IPS-NIHi11 (cell line): ENCODE measurements at regions not wholly inside any gene's neighbourhood (a gene's known extent, or its start where the extent isn't known, plus 50 kb on each side); places are given as distances from the start of the nearest gene placed in this dataset.
A peak's percentile ranks its signal among the peaks of the same experiment; 100 is the strongest.

Source experiments
- DNase-seq: peaks from one replicate; pipeline ENCODE4 v3.0.0; 2012; ENCODE audit warnings: mixed read lengths, low spot score

DNA sequence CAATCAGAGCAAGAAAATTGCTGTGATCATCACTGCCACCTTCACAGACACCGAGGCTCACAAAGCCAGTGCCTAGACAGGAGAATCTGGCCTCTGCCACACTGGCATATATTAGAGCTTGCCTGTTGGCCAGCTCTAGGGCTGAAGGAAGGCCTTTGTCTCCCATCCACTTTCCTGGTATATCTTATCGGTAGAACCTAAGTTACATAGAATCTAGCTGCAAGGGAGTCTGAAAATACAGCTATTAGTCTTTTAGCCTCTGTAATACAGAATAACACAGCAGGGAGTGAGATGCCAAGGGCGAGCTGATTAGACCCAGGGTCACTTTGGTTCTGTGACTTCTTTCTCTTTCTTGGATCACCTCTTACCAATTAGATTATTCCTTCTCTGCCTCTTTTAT is 154.9 kb upstream of the KL start:
- no peak for DNase-seq

DNA sequence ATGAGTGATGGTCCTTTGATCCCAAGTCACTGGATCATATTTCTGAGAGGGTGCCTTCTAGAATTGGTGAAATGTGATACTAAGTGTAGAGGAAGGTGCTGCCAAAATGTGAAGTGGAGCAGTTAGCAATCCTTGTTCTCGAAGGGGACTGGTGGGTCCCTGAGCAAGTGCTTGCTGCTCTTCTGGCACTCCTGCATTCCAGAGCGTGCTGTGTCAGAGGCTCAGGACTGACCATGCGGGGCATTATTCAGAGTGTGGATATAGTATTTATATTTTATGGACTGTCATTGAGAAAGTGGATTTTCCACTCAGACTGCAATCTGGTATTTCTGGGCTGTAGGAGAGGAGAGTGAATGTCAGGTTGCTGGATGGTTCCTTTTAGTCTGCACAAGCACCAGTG is 152.6 kb upstream of the KL start:
- peak; percentile 41 for DNase-seq

DNA sequence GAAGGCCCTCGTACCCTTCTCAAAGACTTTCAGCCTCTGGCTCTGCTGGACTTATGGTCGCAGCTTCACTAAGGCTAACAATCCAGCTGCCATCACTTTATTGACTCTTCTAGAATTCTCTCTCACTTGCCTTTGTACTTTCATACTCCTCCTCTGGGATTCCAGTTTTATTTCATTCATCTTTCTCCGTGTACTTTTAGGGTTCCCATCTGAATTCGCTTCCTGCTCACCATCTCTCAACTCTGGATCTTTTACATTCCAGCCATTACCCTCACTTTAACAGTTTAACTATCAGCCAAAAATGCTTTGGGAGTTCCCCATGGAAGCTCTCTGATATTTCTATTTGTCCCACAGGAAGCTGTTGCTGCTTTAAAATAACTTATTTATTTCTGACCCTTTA is 149.3 kb upstream of the KL start:
- DNase-seq = no peak

DNA sequence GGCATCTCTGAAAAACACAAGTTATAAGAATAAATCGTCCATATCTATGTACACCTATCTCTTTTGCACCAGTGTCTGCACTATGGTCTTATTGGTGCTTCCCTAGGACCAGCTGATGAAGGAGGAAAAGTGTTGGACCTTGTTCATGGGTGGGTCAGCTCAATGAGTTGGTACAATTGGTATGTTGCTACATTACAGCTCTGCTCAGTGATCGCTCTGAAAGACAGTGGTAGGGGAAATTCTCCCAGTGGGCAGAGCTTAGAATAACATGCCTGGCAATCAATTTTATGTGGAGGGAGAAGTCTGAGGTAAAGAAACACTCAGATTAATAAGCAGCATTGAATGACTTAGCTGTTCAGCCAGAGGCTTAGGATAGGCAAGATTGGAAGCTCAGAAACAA is 138.7 kb upstream of the KL start:
- no peak for DNase-seq

- DNase-seq = no peak
These were observed 138.1 kb upstream of the KL start for GRCh38 chr13:32878163-32878562.

DNA sequence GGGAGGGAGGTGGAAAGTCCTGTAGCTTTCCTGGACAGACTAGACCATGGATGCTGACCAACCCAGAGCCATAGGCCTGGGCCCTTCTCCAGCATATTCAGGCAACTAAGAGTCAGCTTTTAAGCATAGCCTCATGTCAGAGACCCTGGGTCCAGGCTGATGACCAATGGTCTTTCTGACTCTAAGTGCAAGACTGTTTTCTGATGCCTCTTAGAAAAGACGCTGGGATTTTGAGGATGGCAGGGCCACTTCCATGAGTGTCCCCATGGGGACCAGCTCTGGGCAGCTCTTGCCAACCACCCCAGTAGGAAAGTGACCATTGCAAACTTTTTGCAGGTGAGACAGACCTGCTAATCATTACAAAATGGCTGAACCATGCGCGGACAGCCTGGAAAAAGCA is 135.6 kb upstream of the KL start:
- DNase-seq = no peak

DNA sequence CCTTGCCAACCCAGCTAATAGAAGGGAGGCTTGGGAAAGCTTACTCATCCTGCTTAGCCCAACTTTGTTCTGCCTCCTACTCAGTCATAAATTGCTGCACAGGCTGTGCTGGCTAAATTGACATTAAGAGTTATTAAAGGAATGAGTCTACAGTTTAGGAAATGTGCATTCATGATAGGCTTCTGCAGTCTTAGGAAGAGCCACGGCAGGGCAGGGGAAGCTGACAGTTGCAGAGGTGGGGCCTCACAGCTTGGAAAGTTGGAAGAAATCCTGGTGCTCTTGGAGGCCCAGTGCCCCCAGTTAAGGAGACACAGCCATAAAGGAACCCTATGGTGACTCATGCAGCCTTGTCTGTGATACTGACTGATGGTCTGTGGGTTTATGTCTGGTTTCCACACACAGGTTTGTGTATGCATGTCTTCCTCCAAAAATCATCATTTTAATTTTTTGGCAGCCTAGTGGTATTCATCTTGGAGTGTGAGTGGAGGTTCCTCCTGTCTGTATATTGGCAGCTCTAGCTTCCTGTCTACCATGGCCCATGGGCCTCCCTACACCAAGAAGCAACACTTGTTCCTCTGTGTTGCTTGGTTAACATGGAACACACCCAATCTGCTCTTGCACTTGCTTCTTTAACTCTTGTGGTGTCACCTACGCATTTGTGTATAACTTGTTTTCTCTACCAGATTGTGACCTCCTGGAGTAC is 135.0 kb upstream of the KL start:
- DNase-seq = no peak

DNA sequence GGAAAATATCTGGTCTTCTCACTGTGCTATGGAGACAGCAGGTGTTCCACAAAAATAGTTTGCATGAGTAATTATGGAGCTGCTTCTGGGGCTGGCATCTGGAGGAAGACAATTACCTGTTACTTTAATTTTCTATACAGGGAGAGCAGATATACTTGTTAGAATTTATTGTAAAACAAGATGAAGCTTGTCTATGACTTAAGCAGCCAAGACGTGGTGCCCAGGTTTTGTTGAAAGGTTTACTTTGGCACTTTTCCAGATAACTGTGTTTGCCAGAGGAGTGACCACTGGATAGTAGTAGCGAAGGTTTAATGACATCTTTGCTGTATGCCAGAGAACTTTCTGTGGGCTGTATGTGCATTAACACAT is 134.5 kb upstream of the KL start:
- no peak for DNase-seq

GRCh38 chr13:32882691-32883090 is 133.5 kb upstream of the KL start:
- no peak for DNase-seq

DNA sequence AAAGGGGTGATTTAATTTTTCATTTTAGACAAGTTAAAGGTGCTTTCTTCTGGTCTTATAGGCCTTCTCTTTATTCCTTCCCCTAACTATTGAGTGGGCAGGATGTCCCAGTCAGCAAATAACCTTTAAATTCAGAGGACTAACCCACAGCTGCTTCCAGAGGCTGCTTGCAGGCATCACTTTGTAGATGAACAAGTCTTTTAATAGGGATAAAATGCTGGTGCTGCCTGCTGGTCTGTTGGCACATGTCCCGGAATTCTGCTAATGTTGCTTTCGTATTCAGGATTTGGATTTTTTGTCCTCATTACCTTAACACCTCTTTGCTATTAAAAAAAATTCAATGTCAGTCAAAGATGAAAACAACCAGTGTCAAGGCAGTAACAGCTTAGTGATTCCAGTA is 132.7 kb upstream of the KL start:
- DNase-seq = no peak

DNA sequence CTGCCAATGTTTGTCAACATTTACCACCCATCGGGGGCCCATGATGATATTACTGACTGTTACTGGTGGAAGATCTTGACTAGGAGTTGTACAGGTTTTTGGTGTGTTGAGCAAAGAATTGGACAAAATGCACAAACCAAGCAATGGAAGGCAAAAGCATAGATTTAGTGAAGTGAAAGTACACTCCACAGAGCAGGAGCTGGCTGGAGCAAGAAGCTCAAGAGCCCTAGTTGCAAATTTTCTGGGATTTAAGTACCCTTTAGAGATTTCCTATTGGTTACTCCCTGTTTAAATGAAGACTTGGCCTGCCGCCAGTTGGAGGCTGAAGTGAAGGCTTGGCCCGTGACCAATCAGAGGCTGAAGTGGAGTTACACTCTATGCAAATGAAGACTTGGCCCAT is 128.6 kb upstream of the KL start:
- DNase-seq = no peak

GRCh38 chr13:32889986-32890565 is 126.1 kb upstream of the KL start:
- DNase-seq = no peak

DNA sequence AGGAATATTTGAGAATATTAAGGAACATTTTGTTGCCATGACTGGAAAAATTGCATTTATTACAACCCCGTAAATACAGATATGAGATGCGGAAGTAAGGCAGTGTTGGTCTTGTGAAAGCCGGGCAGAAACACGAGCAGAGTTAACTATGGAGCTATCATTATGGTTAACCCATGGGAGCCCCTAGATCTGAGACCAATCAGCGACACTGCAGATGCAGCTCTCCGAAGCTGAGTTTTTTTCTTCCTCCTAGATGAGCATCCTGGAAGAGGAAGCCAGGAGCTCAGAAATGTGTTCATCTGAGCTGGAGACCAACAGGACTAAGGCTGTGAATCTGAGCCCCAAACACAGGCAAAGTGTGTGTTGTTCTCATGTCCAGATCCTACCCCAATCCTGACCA is 123.0 kb upstream of the KL start:
- no peak for DNase-seq

DNA sequence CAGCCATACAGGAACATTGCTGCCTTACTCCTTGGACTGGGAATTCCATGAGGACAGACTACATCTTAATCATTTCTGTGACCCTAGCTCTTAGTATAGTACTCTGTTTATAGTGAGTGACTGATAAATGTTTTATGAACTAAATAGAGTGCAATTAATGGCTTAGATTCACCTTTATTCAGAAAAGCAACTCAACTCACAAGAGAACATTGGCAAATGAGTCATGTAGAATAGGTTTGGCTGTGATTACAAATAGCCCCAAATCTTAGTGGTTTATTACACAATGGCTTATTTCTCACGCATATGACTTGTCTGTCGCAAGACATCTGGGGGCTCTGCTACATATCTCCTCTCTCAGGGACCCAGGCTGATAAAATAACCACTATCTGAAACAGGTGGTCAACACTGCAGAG is 121.6 kb upstream of the KL start:
- DNase-seq = no peak

DNA sequence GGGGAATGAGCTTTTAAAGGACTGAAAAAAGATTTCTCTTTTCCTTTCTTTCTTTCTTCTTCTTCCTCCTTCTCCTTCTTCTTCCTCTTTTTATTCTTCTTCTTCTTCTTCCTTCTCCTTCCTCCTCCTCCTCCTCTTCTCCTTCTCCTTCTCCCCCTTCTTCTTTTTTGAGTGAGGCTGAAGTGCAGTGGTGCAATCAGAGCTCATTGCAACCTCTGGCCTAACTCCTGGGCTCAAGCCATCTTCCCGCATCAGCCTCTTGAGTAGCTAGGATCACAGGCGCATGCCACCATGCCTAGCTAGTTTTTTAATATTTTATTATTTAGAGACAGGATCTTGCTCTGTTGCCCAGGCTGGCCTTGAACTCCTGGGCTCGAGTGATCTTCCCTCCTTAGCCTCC is 120.9 kb upstream of the KL start:
- DNase-seq = no peak

DNA sequence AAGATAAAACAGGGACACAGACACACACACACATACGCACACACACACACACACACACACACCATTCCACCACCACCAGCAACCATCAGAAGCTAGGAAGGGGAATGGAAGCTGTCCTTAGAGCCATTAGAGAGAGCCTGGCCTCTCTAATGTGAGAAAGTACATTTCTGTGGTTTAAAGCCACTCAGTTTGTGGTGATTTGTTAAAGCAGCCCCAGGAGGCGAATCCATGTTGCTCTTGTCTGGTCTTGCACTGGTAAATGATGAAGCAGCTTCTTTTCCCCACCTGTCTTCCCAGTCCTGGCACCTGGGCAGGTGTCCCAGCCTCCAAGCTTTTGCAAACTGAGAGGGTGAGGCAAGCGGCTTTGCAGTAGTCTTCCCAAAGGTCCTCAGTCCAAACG is 118.9 kb upstream of the KL start:
- no peak for DNase-seq

GRCh38 chr13:32902029-32902780 is 114.0 kb upstream of the KL start:
- DNase-seq = no peak

GRCh38 chr13:32902874-32903273 is 113.3 kb upstream of the KL start:
- DNase-seq = peak; percentile 50

DNA sequence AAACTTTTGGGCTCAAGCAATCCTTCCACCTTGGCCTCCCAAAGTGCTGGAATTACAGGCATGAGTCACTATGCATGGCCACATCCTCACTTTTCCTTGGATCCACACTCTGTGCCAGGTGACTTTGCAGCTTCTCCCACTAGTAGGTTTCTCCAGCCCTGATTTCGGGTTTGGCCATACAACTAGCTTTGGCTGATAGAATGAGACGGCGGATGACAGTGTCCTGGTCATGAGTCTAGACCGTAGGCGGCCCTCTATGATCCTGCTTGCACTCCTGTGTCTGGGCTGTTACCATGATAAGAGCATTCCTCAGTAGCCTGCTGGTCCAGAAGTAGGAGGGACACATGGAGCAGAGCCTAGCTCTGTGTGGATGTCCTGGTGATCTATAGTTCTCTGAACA is 112.5 kb upstream of the KL start:
- no peak for DNase-seq

GRCh38 chr13:32904266-32904665 is 112.0 kb upstream of the KL start:
- no peak for DNase-seq

- no peak for DNase-seq
These were observed 111.0 kb upstream of the KL start for GRCh38 chr13:32905063-32905863.

GRCh38 chr13:32905864-32906180 is 110.4 kb upstream of the KL start:
- no peak for DNase-seq

DNA sequence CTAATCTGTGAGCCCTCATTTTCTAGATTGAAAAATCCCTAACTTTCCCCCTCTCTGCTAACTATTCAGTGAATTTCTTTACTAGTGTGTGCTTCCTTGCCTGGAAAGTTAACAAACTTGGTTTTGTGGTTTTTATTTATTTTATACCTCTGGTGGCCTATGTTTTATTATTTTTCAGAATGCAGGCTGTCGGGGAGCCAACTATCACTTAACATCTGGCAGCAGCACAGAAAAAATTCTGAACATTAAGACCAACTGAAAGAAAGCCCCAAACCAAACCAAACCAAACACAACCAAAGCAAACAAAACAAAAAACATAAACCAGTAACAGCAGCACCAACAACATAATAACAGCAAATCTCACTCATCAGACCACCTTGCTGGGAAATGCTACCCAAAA is 109.0 kb upstream of the KL start:
- DNase-seq = no peak
